ENCODE measurements at regions not wholly inside any gene's neighbourhood (a gene's known extent, or its start where the extent isn't known, plus 50 kb on each side); places are given as distances from the start of the nearest gene placed in this dataset.

GRCh38 chr13:22903301-22903700, 277.5 kb upstream of the SGCG start:
- TF ChIP-seq, protein P1, sequence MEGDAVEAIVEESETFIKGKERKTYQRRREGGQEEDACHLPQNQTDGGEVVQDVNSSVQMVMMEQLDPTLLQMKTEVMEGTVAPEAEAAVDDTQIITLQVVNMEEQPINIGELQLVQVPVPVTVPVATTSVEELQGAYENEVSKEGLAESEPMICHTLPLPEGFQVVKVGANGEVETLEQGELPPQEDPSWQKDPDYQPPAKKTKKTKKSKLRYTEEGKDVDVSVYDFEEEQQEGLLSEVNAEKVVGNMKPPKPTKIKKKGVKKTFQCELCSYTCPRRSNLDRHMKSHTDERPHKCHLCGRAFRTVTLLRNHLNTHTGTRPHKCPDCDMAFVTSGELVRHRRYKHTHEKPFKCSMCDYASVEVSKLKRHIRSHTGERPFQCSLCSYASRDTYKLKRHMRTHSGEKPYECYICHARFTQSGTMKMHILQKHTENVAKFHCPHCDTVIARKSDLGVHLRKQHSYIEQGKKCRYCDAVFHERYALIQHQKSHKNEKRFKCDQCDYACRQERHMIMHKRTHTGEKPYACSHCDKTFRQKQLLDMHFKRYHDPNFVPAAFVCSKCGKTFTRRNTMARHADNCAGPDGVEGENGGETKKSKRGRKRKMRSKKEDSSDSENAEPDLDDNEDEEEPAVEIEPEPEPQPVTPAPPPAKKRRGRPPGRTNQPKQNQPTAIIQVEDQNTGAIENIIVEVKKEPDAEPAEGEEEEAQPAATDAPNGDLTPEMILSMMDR (IDR thresholded peaks at IDR 0.05), result no peak
- TF ChIP-seq POLR2A (IDR thresholded peaks at IDR 0.05), result no peak

All from gastroesophageal sphincter (tissue), 3 donors.